Ishikawa (cell line): ENCODE measurements at regions not wholly inside any gene's neighbourhood (a gene's known extent, or its start where the extent isn't known, plus 50 kb on each side); places are given as distances from the start of the nearest gene placed in this dataset.

Experiments
- CEBPB ChIP-seq: IDR thresholded peaks from 2 replicates; pipeline ENCODE4 v1.6.1; 2012
- CREB1 ChIP-seq: IDR thresholded peaks from 2 replicates; pipeline ENCODE4 v1.6.1; 2012; ENCODE audit warnings: low read depth
- EGR1 ChIP-seq: IDR thresholded peaks from 2 replicates; pipeline ENCODE4 v1.6.1; 2012
- EP300 ChIP-seq: IDR thresholded peaks from 2 replicates; pipeline ENCODE4 v1.6.1; 2012; ENCODE audit warnings: borderline replicate concordance
- NFIC ChIP-seq: IDR thresholded peaks from 2 replicates; pipeline ENCODE4 v1.6.1; 2012
- RAD21 ChIP-seq: IDR thresholded peaks from 2 replicates; pipeline ENCODE4 v1.6.1; 2012; ENCODE audit warnings: low read depth
- TAF1 ChIP-seq: IDR thresholded peaks from 2 replicates; pipeline ENCODE4 v1.6.1; 2012; ENCODE audit warnings: low read depth, mild to moderate bottlenecking
- TCF12 ChIP-seq: IDR thresholded peaks from 2 replicates; pipeline ENCODE4 v1.6.1; 2012; ENCODE audit warnings: low read depth
- TEAD4 ChIP-seq: IDR thresholded peaks from 2 replicates; pipeline ENCODE4 v1.6.1; 2012
- YY1 ChIP-seq: IDR thresholded peaks from 2 replicates; pipeline ENCODE4 v1.6.1; 2012; ENCODE audit warnings: low read depth
- ZBTB7A ChIP-seq: IDR thresholded peaks from 2 replicates; pipeline ENCODE4 v1.6.1; 2012; ENCODE audit warnings: low read depth
- TF ChIP-seq, protein P1 (sequence below): IDR thresholded peaks from 2 replicates; pipeline ENCODE4 v1.6.1; 2012
- TF ChIP-seq, protein P2 (sequence below): IDR thresholded peaks from 2 replicates; pipeline ENCODE4 v1.6.1; 2012; ENCODE audit warnings: low read depth, mild to moderate bottlenecking

GRCh38 chr3:73187328-73187727 lies 125.9 kb downstream of the EBLN2 start:
- no peak for TF ChIP-seq TCF12
- TF ChIP-seq ZBTB7A, result no peak
- TF ChIP-seq EP300, result no peak
- TF ChIP-seq EGR1, result no peak
- TF ChIP-seq TEAD4, result no peak
- no peak for TF ChIP-seq RAD21
- no peak for TF ChIP-seq CREB1
- TF ChIP-seq TAF1, result no peak
- no peak for TF ChIP-seq CEBPB
- no peak for TF ChIP-seq YY1
- TF ChIP-seq, protein P1, sequence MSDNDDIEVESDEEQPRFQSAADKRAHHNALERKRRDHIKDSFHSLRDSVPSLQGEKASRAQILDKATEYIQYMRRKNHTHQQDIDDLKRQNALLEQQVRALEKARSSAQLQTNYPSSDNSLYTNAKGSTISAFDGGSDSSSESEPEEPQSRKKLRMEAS, result no peak
- TF ChIP-seq NFIC, result no peak
- TF ChIP-seq, protein P2, sequence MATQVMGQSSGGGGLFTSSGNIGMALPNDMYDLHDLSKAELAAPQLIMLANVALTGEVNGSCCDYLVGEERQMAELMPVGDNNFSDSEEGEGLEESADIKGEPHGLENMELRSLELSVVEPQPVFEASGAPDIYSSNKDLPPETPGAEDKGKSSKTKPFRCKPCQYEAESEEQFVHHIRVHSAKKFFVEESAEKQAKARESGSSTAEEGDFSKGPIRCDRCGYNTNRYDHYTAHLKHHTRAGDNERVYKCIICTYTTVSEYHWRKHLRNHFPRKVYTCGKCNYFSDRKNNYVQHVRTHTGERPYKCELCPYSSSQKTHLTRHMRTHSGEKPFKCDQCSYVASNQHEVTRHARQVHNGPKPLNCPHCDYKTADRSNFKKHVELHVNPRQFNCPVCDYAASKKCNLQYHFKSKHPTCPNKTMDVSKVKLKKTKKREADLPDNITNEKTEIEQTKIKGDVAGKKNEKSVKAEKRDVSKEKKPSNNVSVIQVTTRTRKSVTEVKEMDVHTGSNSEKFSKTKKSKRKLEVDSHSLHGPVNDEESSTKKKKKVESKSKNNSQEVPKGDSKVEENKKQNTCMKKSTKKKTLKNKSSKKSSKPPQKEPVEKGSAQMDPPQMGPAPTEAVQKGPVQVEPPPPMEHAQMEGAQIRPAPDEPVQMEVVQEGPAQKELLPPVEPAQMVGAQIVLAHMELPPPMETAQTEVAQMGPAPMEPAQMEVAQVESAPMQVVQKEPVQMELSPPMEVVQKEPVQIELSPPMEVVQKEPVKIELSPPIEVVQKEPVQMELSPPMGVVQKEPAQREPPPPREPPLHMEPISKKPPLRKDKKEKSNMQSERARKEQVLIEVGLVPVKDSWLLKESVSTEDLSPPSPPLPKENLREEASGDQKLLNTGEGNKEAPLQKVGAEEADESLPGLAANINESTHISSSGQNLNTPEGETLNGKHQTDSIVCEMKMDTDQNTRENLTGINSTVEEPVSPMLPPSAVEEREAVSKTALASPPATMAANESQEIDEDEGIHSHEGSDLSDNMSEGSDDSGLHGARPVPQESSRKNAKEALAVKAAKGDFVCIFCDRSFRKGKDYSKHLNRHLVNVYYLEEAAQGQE, result no peak
